KMS-11 (cell line): ENCODE measurements at regions not wholly inside any gene's neighbourhood (a gene's known extent, or its start where the extent isn't known, plus 50 kb on each side); places are given as distances from the start of the nearest gene placed in this dataset.

Source experiments
- H2AFZ ChIP-seq: fragments of 200-600 bp; sonication (generic); 2 replicates; pipeline ENCODE4 v1.6.1; 2016; ENCODE audit warnings: antibody characterized with exemption, mixed run types, low read depth
- H3K27ac ChIP-seq: fragments of 200-600 bp; sonication (generic); 2 replicates; pipeline ENCODE4 v1.6.1; 2016; ENCODE audit warnings: mild to moderate bottlenecking, mixed run types
- H3K27me3 ChIP-seq: fragments of 200-600 bp; sonication (generic); 2 replicates; pipeline ENCODE4 v1.6.1; 2017; ENCODE audit warnings: mild to moderate bottlenecking, low read depth, mixed run types, moderate library complexity; ENCODE audit not compliant: insufficient read depth
- H3K36me3 ChIP-seq: fragments of 200-600 bp; sonication (generic); 2 replicates; pipeline ENCODE4 v1.6.1; 2017; ENCODE audit warnings: mild to moderate bottlenecking, mixed run types; ENCODE audit not compliant: insufficient read depth
- H3K4me1 ChIP-seq: fragments of 200-600 bp; sonication (generic); 2 replicates; pipeline ENCODE4 v1.6.1; 2016; ENCODE audit warnings: mild to moderate bottlenecking, low read depth, mixed run types; ENCODE audit not compliant: poor library complexity, severe bottlenecking
- H3K4me2 ChIP-seq: fragments of 200-600 bp; sonication (generic); 2 replicates; pipeline ENCODE4 v1.7.0; 2016; ENCODE audit warnings: mild to moderate bottlenecking, mixed run types
- H3K4me3 ChIP-seq: fragments of 200-600 bp; sonication (generic); IDR thresholded peaks from 2 replicates; pipeline ENCODE4 v1.6.1; 2017; ENCODE audit warnings: low read depth, low read length, mixed read lengths; ENCODE audit not compliant: insufficient read depth
- H3K79me2 ChIP-seq: fragments of 200-600 bp; sonication (generic); 2 replicates; pipeline ENCODE4 v1.6.1; 2016; ENCODE audit warnings: low read depth, mixed run types; ENCODE audit not compliant: insufficient read depth
- H3K9ac ChIP-seq: fragments of 200-600 bp; sonication (generic); 2 replicates; pipeline ENCODE4 v1.6.1; 2016; ENCODE audit warnings: mild to moderate bottlenecking, mixed run types
- H4K20me1 ChIP-seq: fragments of 200-600 bp; sonication (generic); 2 replicates; pipeline ENCODE4 v1.6.1; 2016; ENCODE audit warnings: mild to moderate bottlenecking, mixed run types; ENCODE audit not compliant: insufficient read depth
- CTCF ChIP-seq: fragments of 200-600 bp; sonication (generic); conservative IDR thresholded peaks from 2 replicates; pipeline ENCODE4 v1.6.1; 2017; ENCODE audit warnings: low read depth, mild to moderate bottlenecking, antibody characterized with exemption, low read length, moderate library complexity, mixed read lengths

DNA sequence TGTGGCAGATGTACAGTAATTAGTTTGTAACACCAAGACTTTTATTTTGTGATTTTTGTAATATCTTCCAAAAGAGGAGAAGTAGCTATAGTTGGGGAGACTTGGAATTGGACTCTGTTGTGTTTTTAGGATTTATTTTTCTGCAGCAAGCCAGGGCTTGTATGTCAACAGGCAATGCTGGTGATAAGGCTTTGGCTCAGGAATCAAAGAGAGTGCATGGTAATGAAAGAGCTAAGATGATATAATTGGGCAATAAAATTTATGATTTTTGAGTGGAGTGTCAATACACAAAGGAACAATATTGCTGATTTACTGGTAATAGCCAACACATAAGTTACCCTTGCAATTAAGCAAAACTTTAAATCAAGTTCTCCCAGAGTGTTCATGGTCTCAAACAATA, 452.9 kb downstream of the TMEM135 start:
- H2AFZ ChIP-seq = no peak overlapping the region
- H3K36me3 ChIP-seq = no peaks in the 10 kb centered on the region
- no peak overlapping the region for H3K4me3 ChIP-seq
- H3K4me1 ChIP-seq = no peaks in the 10 kb centered on the region
- TF ChIP-seq CTCF = no peak
- no peak overlapping the region for H3K27ac ChIP-seq
- no peak overlapping the region for H3K9ac ChIP-seq
- no peak overlapping the region for H3K4me2 ChIP-seq
- H4K20me1 ChIP-seq = no peaks in the 10 kb centered on the region
- no peaks in the 10 kb centered on the region for H3K79me2 ChIP-seq
- H3K27me3 ChIP-seq = no peaks in the 10 kb centered on the region

- no peak overlapping the region for H3K27ac ChIP-seq
- no peak overlapping the region for H2AFZ ChIP-seq
- H3K36me3 ChIP-seq = no peaks in the 10 kb centered on the region
- H4K20me1 ChIP-seq = no peaks in the 10 kb centered on the region
- no peak overlapping the region for H3K4me3 ChIP-seq
- no peak overlapping the region for H3K9ac ChIP-seq
- H3K79me2 ChIP-seq = no peaks in the 10 kb centered on the region
- H3K4me1 ChIP-seq = no peaks in the 10 kb centered on the region
- H3K4me2 ChIP-seq = no peak overlapping the region
- no peak for TF ChIP-seq CTCF
- no peaks in the 10 kb centered on the region for H3K27me3 ChIP-seq
Observed at GRCh38 chr11:87484566-87484965, 446.8 kb downstream of the TMEM135 start.

DNA sequence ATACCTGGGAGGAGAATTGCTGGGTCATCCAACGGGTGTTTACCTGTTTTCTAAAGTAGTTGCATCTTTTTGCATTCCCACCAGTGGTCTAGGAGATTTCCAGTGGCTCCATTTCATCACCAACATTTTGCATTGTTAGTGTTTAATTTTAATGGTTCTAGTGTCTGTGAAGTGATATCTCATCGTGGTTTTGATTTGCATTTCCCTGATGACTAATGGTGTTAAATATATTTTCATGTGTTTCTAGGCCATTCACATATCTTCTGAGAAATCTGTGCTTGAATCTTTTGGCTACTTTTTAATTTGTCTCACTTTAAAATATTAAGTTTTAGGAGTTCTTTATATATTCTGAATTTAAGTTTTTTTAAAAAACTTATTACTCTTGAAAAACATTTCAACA, 439.6 kb downstream of the TMEM135 start:
- H3K9ac ChIP-seq = no peak overlapping the region
- H3K27ac ChIP-seq = no peak overlapping the region
- H4K20me1 ChIP-seq = no peaks in the 10 kb centered on the region
- no peak overlapping the region for H2AFZ ChIP-seq
- no peaks in the 10 kb centered on the region for H3K27me3 ChIP-seq
- H3K36me3 ChIP-seq = no peaks in the 10 kb centered on the region
- TF ChIP-seq CTCF = no peak
- H3K4me1 ChIP-seq = no peaks in the 10 kb centered on the region
- H3K4me3 ChIP-seq = no peak overlapping the region
- no peaks in the 10 kb centered on the region for H3K79me2 ChIP-seq
- no peak overlapping the region for H3K4me2 ChIP-seq

GRCh38 chr11:87473174-87473573, 435.4 kb downstream of the TMEM135 start:
- Histone ChIP-seq H3K27ac (no peak overlapping the region), H3K9ac (no peak overlapping the region), H3K27me3 (no peaks in the 10 kb centered on the region), H3K4me2 (no peak overlapping the region), H3K79me2 (no peaks in the 10 kb centered on the region), H3K4me1 (no peaks in the 10 kb centered on the region), H3K36me3 (no peaks in the 10 kb centered on the region), H2AFZ (no peak overlapping the region), H4K20me1 (no peaks in the 10 kb centered on the region), H3K4me3 (no peak overlapping the region)
- TF ChIP-seq CTCF = no peak

GRCh38 chr11:87466223-87466622, 428.5 kb downstream of the TMEM135 start:
- Histone ChIP-seq H3K36me3 (no peaks in the 10 kb centered on the region), H3K27ac (no peak overlapping the region), H3K4me3 (no peak overlapping the region), H3K27me3 (no peaks in the 10 kb centered on the region), H3K4me2 (no peak overlapping the region), H3K9ac (no peak overlapping the region), H2AFZ (no peak overlapping the region), H3K4me1 (no peaks in the 10 kb centered on the region), H3K79me2 (no peaks in the 10 kb centered on the region), H4K20me1 (no peaks in the 10 kb centered on the region)
- no peak for TF ChIP-seq CTCF
